Activated effector memory CD4-positive, alpha-beta T cell treated with Interleukin-2 at 50 U/mL for 16 hours (primary cell): ENCODE measurements at regions not wholly inside any gene's neighbourhood (a gene's known extent, or its start where the extent isn't known, plus 50 kb on each side); places are given as distances from the start of the nearest gene placed in this dataset.
"Not testable (repeated sequence)": the region's sequence is repeated elsewhere in the genome, so short reads cannot be mapped to it uniquely, and the experiment has no call there.

Source experiments
- DNase-seq: peaks from one replicate; pipeline ENCODE4 v3.0.0-alpha.2; 2020

DNA sequence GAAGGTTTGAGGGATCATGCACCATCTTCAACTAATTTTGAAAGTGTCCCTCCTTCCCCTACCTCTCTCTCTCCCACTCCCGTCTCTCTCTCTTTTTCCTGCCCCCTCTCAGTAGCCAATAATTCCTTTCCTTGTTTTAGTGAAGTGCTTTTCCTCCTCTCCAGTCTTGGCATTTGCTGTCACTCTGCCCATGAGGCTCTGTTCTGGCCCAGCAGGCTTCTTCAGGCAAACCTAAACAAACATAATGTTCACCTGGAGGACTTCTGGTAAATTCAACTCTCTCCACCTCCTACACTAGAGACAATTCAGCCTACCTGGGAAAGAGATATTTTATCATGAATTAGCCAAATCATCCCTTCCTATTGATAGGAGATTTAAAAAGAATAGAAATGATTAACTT is 86.6 kb upstream of the ADRA1D start:
- no peak for DNase-seq

DNA sequence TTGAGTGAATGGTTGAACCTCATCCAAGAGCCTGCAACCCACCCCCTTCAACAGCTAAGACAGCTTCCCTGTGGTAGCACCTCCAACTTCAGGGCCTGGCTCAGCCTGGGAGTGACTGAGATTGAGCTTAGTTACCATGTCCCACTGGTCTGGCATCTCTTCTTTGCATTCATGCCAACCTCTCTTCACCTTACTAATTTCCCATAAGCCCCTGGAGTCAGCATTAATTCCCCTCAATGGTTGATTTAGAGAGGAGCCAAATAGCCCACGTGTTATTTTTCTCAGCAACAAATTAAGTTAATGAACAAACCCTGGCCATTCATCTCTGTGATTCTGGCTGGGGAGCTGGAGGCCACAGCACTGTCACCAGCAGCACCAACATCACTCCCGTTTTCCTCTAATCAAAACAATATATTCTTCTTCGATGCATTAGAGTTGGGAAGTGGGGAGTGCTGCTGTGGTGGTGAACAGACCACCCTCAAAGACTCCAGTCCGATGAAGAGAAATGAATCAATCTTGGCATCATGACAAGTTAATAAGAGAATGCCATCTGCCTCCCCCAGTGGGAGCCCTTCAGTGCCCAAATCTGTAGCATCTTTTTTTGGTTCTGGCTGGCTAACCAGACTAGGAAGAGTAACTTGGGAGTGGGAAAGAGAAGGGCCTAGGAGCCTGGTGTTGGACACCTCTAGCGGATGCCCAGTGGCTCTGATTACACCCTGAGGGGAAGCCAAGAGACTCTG is 83.2 kb upstream of the ADRA1D start:
- DNase-seq = no peak

DNA sequence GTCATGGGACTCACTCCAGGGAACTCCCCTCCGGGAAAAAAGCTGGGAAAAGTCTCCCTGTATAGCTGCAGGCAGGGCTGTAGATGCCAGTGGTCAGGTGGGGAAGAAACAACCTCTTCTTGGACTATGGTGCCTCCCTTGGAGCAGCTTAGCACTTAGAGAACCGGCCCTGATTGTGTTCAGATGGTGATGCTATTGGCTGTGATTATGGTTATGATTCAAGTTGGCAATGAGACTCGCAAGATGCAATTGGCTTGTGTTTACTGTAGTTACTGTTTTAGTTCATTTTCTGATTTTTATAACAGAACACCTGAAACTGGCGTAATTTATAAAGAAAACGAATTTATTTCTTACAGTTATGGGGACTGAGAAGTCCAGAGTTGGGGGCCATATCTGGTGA is 80.9 kb upstream of the ADRA1D start:
- no peak for DNase-seq

DNA sequence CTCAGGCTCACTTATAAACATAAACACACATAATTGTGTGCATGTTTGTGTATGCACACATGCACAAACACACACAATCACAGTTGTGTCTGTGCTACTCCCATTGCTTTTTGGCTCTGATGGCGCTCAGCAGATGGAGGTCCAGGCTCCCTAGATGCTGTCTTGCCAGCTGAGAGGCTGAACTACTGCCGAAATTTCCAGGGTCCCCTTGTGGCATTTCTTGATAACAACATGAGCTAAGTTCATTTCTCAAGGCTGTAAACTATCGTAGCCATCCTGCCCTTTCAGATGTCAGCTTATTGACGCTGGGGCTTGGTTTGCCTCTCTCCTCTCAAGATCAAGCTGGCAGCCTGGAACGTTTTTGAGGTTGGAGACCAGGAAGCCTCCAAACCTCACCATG is 80.1 kb upstream of the ADRA1D start:
- no peak for DNase-seq

DNA sequence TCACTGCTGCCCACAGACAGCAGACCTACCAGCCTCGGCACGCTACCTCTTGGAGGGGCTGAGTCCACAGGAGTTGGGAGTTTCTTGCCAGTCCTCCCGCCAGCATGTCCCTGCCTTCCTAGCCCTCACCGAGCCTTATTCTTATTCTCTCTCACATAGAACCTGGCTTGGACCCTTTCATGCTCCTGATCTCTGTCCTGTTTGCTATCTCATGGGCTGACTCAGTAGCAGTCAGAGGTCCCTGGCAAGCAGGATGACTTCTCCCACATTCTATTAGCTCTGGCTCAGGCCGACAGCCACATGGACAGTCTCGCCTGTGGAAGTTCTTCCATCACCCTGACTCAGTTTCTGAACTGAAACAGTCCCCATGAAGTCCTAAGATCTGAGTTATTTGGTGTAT is 79.5 kb upstream of the ADRA1D start:
- DNase-seq = no peak

DNA sequence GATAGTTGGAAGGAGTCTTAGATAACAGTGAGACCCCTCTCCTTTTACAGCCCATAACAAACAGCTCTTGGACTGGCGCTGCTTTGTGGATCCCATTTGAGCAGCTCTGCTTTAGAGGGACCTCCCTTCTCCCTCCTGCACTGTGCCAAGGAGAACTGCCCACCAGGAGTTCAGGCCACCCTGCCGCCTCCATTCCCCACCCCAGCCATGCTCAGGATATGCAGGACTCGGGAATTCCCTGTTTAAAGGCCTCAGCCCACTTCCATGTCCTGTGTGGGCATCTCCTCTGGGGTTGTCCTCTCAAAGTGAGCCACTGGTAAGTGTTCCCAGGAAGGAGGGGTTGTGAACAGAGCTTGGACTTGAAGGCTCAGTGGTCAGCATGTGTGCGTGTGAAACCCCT is 78.9 kb upstream of the ADRA1D start:
- no peak for DNase-seq

DNA sequence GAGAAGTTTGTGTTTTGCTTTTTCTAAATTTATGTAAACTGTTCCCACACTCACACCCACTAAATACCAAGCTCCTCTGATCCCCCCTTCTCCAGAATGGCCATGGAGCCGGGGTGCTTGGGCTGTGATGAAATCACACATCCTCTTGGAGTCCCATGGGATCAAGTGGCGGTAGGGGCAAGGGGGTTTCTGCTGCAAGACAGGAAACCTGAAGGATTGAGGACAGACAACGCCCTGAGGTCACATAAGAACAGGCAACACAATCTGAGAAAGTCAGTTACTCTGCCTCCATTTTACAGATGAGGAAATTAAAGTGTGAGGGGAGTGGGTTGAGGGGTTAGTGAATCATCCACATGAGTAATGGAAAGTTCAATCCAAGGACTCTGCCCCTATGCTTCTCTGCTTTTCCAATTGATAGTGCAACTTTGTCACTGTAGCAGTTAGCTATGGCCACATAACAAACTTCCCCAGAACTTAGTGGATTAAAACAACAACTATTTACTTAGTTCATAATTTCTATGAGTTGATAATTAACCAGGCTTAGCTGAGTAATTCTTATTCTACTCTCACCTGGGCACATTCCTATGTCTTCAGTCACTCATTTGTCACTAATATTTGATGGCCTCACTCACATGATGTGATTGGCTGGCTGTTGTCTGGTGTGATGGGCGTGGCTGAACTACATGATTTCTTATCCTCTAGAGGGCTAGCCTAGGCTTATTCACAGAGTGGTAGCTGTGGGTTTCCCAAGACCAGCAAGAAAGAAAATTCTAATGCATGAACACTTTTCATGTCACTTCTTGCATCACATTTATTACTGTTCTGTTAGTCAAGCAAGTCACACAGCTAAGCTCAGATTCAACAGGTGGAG is 77.3 kb upstream of the ADRA1D start:
- no peak for DNase-seq

DNA sequence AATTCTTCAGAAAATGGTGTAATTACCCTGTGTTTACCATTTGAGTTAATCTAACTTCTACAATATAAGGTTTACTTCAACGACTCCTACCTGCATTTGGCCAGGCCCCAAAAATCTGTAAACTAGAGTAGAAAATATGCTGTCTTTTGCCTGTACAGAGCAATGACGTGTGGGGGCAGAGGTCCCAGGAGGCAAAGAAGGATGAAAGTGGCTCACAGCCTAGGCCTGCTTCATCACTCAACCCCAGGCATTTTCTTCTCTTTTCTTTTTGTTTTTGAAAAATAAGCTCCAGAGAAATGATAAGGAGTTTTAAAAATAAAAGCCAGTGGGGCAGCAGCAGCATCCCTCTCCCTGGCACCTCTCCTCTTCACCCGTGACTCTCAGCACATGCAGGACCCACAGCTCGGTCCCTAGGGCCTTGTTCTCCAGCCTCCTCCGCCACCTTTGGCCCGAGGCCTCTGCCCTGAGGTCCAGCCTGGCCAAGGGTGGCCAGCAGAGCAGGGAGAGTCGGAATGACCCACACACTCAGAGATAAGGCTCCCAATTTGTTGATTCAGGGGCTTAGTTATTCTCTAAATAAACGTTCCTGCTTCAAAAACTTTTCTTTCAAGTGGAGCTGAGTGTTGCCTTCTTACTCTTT is 76.6 kb upstream of the ADRA1D start:
- DNase-seq = no peak

DNA sequence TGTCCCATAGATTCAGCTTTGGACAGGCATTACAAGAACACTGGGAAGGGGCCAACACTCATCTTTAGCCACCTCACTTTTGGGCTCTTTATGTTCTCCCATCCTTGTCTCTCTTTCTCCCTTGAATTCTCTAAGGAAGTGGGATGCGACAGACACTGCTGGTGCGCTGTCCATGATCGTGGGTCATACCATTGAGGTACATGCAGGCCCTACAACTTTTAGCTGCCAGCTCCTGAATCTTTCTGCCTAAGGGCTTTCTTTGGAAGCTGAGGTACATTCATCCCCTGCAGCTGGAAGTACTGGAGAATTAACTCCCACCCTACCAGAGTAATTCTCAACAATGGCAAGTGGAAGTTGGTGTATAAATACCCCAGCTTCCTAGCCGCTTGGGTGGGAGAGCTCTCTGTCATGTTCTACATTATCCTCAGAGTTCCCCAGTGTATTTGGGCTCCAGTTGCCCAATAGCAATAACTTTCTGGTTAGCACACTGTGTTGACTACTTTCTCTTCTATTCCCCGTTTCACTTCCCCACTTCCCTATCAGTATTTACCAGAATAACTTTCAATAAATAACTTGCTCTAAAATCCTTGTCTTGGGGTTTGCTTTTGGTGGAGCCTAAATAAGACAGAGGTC is 75.6 kb upstream of the ADRA1D start:
- DNase-seq = no peak

DNA sequence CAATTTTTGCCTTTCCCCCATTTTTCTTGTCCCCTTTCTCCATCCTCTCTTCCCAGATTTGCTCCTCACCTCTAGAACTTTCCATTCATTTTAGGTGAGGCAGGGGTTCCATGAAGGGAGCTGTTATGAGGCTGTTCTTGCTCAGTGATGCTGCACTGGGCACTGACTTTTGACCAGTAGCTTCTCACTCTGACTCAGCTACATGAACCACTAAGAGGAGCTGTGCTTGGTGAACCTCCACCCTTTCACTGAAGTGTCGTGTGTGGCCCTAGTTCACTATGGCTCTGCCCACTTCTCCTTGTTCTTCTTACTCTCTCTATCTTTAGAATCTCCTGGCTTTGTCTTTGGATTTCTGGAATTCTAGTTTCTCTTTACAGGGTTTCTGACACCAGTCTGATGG is 73.4 kb upstream of the ADRA1D start:
- no peak for DNase-seq

DNA sequence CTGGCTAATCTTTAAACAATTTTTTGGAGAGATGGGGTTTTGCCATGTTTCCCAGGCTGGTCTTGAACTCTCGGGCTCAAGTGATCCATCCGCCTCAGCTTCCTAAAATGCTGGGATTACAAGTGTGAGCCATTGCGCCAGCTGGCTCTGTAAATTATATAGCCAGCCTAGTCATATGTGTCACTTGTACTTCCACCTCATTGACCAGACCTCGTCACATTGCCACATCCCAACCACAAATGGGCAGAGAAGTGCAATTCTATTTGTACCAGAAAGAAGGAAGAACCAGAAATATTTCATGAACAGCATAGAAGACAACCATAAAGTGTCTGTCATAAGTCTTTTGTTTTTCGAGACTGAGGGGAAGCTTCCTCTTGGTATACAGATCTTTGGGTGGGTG is 71.2 kb upstream of the ADRA1D start:
- DNase-seq = no peak

DNA sequence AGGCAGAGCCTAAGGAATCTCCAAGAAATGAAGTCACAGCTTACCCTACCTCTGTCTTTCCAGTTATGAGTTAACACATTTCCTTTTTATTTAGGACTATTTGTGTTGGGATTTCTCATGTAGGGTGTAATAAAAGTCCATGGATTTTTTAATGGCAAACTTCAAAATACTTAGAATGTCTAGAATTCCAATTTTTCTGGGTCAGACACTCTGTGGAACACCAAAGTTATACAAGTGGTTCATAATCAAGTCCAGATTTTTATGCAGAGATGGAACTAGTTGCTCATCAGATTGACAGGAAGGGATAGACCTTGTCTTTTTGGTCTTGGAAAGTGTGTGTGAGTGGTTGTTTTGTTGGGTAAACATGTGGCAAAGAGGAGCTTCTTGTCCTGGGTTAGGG is 69.8 kb upstream of the ADRA1D start:
- DNase-seq = no peak

DNA sequence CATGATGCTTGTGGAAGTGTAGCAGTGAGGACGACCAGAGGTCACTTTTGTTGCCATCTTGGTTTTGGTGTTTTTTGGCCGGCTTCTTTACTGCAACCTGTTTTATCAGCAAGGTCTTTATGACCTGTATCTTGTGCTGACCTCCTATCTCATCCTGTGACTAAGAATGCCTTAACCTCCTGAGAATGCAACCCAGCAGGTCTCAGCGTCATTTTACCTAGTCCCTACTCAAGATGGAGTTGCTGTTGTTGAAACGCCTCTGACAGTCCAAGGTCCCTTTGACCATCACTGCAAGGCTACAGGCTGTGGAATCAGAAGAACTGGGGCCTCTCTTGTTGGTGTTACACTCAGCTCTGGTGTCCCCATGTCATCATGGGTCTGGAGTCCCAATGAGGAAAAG is 61.5 kb upstream of the ADRA1D start:
- not testable (repeated sequence) for DNase-seq

DNA sequence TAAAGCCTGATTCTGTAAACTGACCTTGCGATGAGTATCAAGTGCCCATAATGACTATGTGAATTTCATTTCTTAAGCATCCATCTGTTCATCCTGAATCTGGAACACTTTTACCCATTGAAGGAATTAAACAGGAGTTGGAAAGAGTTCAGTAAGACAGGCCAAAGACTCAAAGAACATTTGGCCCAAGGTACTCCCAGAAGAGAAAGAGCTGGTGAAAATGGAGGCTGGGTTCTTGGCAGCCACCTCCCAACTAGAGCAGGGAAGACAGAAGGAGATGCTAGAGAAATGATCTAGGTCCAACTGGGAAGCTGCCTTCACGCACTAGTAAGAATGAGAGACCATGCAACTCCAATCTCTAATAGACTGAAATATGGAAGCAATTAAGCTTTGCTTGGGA is 57.1 kb upstream of the ADRA1D start:
- DNase-seq = no peak

DNA sequence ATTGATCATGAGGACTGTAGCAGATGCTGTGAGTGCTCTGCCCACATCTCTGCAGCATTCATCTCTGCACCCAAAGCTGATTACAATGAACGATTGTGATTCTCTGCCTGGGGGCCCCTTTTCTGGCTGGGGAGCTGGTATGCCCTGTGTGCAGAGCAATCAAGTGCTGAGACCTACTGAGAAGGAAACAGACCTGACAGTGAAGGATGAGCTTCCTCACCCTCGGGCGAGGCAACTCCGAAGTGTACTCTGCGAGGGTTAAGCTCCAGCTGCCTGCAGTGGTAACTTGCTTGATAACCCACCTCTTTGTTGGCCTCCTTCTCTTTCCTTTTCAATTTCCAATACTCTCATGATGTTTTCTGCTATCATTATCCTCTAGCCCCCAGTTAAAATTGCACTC is 56.0 kb upstream of the ADRA1D start:
- DNase-seq = no peak

DNA sequence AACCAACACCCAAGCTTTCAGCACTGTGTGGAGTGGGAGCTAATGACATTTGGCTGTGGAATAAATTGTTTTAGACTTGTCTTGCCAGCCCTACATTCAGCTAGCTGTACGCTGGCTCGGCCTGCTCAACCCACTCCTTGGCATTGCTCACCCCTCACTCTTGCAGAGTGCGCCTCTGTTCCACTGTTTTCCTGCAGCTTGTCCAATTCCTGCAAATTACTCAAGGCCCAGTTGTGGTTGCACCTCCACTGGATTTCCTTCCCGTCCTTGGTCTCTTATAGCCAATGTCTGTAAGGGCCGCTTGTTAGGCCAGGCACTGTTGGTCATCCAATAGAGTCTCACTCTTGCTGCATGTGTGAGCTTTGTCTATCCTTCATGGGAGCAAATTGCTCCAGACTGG is 55.5 kb upstream of the ADRA1D start:
- no peak for DNase-seq

DNA sequence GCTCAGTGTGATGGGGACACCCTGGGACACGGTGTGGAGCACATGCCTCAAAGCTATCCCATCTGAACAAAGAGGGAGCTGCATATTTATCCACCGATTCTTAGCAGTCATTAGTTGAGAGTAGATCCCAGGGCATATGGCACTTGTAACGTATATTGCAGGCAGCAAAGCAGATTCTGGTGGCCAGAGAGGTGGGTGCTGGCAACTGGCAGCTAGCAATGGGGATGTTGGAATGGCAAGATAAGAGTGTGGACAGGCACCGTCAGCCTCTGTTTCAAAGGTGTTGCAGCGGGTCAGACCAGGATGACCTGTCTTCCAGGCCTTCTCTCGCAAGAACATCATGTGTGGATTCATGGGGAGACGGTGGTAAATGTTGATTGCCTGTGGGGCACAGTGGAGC is 54.0 kb upstream of the ADRA1D start:
- DNase-seq = no peak

DNA sequence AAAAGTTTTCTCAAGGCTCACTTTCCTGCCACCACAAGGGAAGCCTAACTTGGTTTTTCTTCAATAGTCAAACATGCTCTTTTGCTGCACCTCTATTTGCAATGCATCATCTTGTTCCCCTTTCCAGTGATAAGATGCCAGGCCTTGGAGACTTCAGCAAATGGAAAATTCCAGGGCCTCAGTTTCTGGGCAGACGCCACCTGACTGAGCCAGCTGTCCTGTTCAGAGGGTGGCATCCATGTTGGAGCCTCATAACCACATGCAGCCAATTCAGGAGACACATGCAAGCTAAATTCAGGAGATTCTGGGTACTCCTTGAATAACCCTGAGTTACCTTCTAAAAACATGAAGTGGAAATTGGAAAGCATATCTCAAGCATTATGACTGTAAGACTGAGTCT is 51.8 kb upstream of the ADRA1D start:
- DNase-seq = no peak

DNA sequence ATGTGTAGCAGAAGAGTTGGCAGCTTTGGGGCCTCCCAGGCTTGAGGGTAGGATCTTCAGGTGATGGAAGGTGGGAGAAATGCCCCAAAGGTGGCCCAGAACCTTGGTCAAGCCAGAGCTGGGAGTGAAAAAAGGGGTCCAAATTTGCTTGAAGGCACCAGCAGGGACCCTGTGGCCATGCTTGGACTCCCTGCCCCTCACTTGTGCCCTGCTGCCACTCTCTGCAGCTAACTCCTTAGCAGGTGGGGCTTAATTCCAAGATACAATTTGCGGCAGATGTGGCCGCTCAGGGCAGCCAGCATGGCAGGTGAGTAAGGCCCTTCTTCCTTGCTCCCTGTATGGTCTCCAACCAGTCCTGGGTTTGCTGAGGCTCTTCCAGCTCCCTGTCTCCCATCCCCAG is 51.3 kb upstream of the ADRA1D start:
- no peak for DNase-seq

DNA sequence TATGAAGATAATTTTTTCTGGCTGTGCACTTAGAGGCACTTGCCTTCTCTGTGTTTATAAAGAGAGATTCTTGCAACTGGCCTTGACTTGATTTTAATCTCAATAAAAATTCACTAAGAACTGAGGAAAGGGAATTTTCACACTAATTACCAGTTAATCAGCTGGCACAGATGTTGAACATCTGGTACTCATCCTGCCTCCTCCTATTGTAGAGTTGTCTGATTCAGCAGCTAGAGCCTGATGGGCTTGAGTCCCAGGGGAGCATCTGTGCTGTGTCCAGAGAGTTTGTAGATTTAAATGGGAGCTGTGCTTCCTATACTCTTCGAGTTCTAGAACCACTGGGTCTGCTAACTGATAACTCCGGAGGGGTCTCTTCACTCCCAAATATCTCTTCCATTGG is 50.7 kb upstream of the ADRA1D start:
- DNase-seq = no peak

DNA sequence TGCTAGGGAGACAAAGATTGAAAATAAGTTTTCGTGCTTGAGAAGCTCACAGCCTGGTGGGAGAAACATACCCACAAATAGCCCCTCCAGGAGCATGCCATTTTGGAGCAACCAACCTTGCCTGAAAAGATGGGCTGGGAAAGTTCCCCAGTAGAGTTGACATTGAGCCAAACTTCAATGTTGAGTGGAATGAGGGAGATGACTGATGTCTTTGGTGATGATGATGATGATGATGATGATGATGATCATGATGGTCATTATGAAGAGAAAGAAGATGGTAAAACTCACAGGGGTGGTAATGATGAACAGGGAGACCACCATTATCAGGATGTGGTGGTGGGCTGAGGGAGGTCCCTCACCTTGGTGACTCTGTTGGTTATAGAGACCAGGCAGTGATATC is 50.1 kb upstream of the ADRA1D start:
- no peak for DNase-seq
